Transverse colon (tissue), 4 donors: ENCODE measurements at regions not wholly inside any gene's neighbourhood (a gene's known extent, or its start where the extent isn't known, plus 50 kb on each side); places are given as distances from the start of the nearest gene placed in this dataset.

Experiments
- DNase-seq: peaks from one replicate; pipeline ENCODE4 v3.0.0-alpha.2; 2019
- H3K27ac ChIP-seq, 4 donors: fragments of 200-600 bp; sonication (generic); 2 replicates each; pipeline ENCODE4 v1.5.1; 2016 to 2018; ENCODE audit warnings: inconsistent platforms in 4 of 4
- H3K27me3 ChIP-seq: fragments of 200-600 bp; sonication (generic); 2 replicates; pipeline ENCODE4 v1.5.1; 2017; ENCODE audit warnings: inconsistent platforms
- H3K36me3 ChIP-seq, 4 donors: fragments of 200-600 bp; sonication (generic); 2 replicates each; pipeline ENCODE4 v1.5.1; 2017 to 2019; ENCODE audit warnings: inconsistent platforms in 4 of 4
- H3K4me1 ChIP-seq, 4 donors: fragments of 200-600 bp; sonication (generic); 2 replicates each; pipeline ENCODE4 v1.5.1; 2017 to 2020; ENCODE audit warnings: inconsistent platforms in 4 of 4
- H3K4me3 ChIP-seq, 4 donors: fragments of 200-600 bp; sonication (generic); 1 replicate in 1 of 4; 2 replicates in 3 of 4; pipeline versions ENCODE4 v1.5.1 to v1.6.1; 2017 to 2019; ENCODE audit warnings: inconsistent platforms in 4 of 4
- H3K9me3 ChIP-seq, 2 donors: fragments of 200-600 bp; sonication (generic); 2 replicates each; pipeline ENCODE4 v1.5.1; 2017 to 2019; ENCODE audit warnings: inconsistent platforms in 2 of 2
- EP300 ChIP-seq: sonication (generic); formaldehyde crosslinking; IDR thresholded peaks from one replicate; pipeline ENCODE4 v1.6.1; 2017; ENCODE audit warnings: antibody characterized with exemption, low read depth
- POLR2A ChIP-seq: fragments of 450-650 bp; IDR thresholded peaks from one replicate; pipeline ENCODE4 v1.6.1; 2016; ENCODE audit warnings: antibody characterized with exemption, mild to moderate bottlenecking, moderate library complexity
- POLR2AphosphoS5 ChIP-seq, 3 donors: sonication (generic); formaldehyde crosslinking; IDR thresholded peaks; one replicate each; pipeline ENCODE4 v1.6.1; 2016; ENCODE audit warnings: antibody characterized with exemption in 3 of 3
- WGBS, 2 donors: methylation state at CpG; one replicate each; pipeline ENCODE4 v1.1.5; 2018; ENCODE audit warnings: low coverage in 1 of 2; 5-methylcytosine and 5-hydroxymethylcytosine counted together
- in situ Hi-C, 4 donors: fragments of 200-750 bp; cut with MboI; loops; one replicate each; pipeline versions ENCODE4 v1.15.0 to v1.15.1; 2017; ENCODE audit warnings: low sequenced_read_pairs in 3 of 4, low pct_ligation_motif_present in 1 of 4, low pct_unique_long_range_greater_than_20kb in 1 of 4
- intact Hi-C: fragments of 100-400 bp; cut with DNase I; formaldehyde crosslinking; loops from one replicate; pipeline ENCODE4 v1.15.1; 2023; ENCODE audit warnings: low total_unique reads
- TF ChIP-seq, protein P1 (sequence below), 5 experiments: fragments of 200-600 bp in 3 of 5; fragments of 450-650 bp in 2 of 5; sonication (generic) in 3 of 5; IDR thresholded peaks; 1 replicate in 2 of 5; 2 replicates in 3 of 5; pipeline ENCODE4 v1.5.1; 2016 to 2017; ENCODE audit warnings: antibody characterized with exemption in 5 of 5, inconsistent platforms in 3 of 5, mild to moderate bottlenecking in 2 of 5, moderate library complexity in 1 of 5

DNA sequence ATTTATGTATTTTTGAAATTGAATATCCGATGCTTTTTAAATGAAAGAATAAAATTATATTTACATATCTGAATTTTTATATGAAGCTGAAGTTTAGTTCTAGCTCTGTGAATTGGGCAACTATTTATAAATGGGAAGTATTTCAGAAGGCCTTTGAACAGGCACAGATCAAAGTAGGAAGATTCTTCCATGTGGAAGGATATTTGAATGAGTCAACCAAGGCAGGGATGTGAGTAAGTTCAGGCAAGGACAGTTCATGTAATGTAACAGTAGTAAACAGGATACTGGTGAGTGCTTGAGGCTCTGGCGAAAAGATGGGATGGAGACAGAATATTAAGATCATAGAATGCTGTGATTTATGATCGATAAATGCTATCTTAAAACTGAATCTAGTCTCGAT, 417.8 kb upstream of the CCDC179 start:
- Histone ChIP-seq H3K9me3 (no peaks in the 10 kb centered on the region), H3K27me3 (no peaks in the 10 kb centered on the region), H3K4me1 (no peaks in the 10 kb centered on the region), H3K27ac (no peak overlapping the region), H3K36me3 (no peaks in the 10 kb centered on the region), H3K4me3 (no peak overlapping the region)
- 55 to 89% methylated on average over 4 of the region's 4 CpGs for WGBS, 2 donors
- intact Hi-C loops (no loop called here), in situ Hi-C loops (no loop called here)
- TF ChIP-seq POLR2A, result no peak
- TF ChIP-seq EP300, result no peak
- TF ChIP-seq, protein P1, sequence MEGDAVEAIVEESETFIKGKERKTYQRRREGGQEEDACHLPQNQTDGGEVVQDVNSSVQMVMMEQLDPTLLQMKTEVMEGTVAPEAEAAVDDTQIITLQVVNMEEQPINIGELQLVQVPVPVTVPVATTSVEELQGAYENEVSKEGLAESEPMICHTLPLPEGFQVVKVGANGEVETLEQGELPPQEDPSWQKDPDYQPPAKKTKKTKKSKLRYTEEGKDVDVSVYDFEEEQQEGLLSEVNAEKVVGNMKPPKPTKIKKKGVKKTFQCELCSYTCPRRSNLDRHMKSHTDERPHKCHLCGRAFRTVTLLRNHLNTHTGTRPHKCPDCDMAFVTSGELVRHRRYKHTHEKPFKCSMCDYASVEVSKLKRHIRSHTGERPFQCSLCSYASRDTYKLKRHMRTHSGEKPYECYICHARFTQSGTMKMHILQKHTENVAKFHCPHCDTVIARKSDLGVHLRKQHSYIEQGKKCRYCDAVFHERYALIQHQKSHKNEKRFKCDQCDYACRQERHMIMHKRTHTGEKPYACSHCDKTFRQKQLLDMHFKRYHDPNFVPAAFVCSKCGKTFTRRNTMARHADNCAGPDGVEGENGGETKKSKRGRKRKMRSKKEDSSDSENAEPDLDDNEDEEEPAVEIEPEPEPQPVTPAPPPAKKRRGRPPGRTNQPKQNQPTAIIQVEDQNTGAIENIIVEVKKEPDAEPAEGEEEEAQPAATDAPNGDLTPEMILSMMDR (IDR thresholded peaks at IDR 0.05), result no peak
- no peak for TF ChIP-seq POLR2AphosphoS5 (IDR thresholded peaks at IDR 0.05)
- no peak for DNase-seq

DNA sequence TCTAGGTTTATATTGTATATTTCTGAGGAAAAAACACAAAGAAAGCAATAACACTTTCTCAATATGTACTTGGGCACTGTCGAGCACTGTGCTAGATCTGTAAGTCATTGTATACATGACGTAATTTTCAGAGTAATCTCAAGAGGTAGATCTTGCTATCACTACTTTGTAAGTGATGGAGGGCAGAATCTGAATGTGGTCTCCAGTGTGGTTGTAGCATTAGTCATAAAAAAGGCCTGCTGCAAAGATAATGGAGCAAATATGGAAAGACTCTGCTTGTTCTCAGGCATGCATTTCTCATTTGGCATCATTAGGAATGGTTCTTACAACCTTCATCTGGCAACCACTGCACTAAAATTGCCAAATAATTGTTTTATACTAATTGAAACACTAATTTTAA, 419.8 kb upstream of the CCDC179 start:
- H3K36me3 ChIP-seq, result no peaks in the 10 kb centered on the region
- TF ChIP-seq POLR2AphosphoS5 (IDR thresholded peaks at IDR 0.05) (no peak), POLR2A (no peak), EP300 (no peak)
- TF ChIP-seq, protein P1 (IDR thresholded peaks at IDR 0.05), result no peak
- H3K27me3 ChIP-seq, result no peaks in the 10 kb centered on the region
- 90 to 97% methylated on average over 2 of the region's 2 CpGs for WGBS, 2 donors
- no peaks in the 10 kb centered on the region for H3K4me1 ChIP-seq
- no peak overlapping the region for H3K27ac ChIP-seq
- no peak overlapping the region for H3K4me3 ChIP-seq
- no peak for DNase-seq
- intact Hi-C loops, result no loop called here
- no peaks in the 10 kb centered on the region for H3K9me3 ChIP-seq
- in situ Hi-C loops, result no loop called here

DNA sequence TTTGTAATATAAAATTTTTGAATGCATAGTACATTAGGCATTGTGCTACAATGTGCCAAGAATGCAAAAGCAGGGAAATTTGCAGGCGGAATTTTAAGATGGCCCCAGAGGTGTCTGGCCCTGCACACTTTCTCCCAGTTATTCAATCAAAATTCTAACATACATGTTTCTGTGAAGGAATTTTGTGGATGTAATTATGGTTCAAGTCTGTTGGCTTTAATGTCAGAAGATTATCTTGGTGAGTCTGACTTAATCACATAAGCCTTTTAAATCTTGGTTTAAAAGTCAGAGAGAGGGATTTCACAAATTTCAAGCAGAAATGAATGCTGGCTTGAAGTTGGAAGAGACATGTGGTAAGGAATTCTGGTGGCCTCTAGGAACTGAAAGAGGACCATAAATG, 423.4 kb upstream of the CCDC179 start:
- WGBS, 2 donors, result 91 to 100% methylated on average over 1 of the region's 1 CpG
- no peak overlapping the region for H3K4me3 ChIP-seq
- H3K9me3 ChIP-seq, result no peaks in the 10 kb centered on the region
- intact Hi-C loops (no loop called here), in situ Hi-C loops (no loop called here)
- H3K27me3 ChIP-seq, result no peaks in the 10 kb centered on the region
- H3K4me1 ChIP-seq, result no peaks in the 10 kb centered on the region
- H3K27ac ChIP-seq, result no peak overlapping the region
- no peaks in the 10 kb centered on the region for H3K36me3 ChIP-seq
- TF ChIP-seq POLR2AphosphoS5 (IDR thresholded peaks at IDR 0.05) (no peak), EP300 (no peak), POLR2A (no peak)
- TF ChIP-seq, protein P1 (IDR thresholded peaks at IDR 0.05), result no peak
- DNase-seq, result no peak

DNA sequence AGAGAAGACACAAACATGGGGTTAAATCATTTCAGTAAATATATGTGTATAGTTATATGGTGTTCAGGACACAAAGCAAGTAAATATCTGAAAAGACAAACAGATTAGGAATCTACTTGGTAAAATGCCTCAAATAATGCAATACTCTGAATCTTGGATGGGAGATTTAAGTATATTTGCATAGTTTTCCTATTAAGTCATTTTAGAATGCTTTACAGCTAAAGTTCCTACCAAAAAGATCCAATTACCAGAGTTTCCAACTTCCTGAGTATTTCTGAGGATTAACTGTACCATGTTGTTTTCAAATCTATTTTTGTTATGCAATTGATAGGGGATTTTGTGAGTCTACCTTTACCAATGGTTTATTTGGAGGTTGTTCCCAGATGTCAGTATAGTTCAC, 424.4 kb upstream of the CCDC179 start:
- Histone ChIP-seq H3K36me3 (no peaks in the 10 kb centered on the region), H3K27me3 (no peaks in the 10 kb centered on the region), H3K4me1 (no peaks in the 10 kb centered on the region), H3K4me3 (no peak overlapping the region), H3K27ac (no peak overlapping the region), H3K9me3 (no peaks in the 10 kb centered on the region)
- in situ Hi-C loops (no loop called here), intact Hi-C loops (no loop called here)
- DNase-seq, result no peak
- no peak for TF ChIP-seq POLR2AphosphoS5 (IDR thresholded peaks at IDR 0.05)
- TF ChIP-seq EP300, result no peak
- TF ChIP-seq POLR2A, result no peak
- TF ChIP-seq, protein P1 (IDR thresholded peaks at IDR 0.05), result no peak
